GM13977 (cell line): ENCODE measurements at regions not wholly inside any gene's neighbourhood (a gene's known extent, or its start where the extent isn't known, plus 50 kb on each side); places are given as distances from the start of the nearest gene placed in this dataset.

ENCODE experiments used
- DNase-seq: peaks from one replicate; pipeline ENCODE4 v3.0.0; 2012; ENCODE audit warnings: low spot score
- CTCF ChIP-seq: IDR thresholded peaks from 2 replicates; pipeline ENCODE4 v1.5.1; 2012; ENCODE audit warnings: mild to moderate bottlenecking, control low read depth; ENCODE audit not compliant: insufficient read depth; ENCODE audit errors: extremely low read depth, missing control alignments
- in situ Hi-C: fragments of 300-500 bp; cut with MboI; formaldehyde crosslinking; loops from one replicate; pipeline ENCODE4 v1.12.0; 2022; ENCODE audit warnings: low sequenced_read_pairs, low pct_unique_long_range_greater_than_20kb, mixed read lengths, inconsistent platforms; ENCODE audit not compliant: unreplicated experiment

GRCh38 chrX:100512471-100512870 lies 72.3 kb upstream of the TNMD start:
- peak; percentile 52 for DNase-seq
- peak; percentile 67 for TF ChIP-seq CTCF
- in situ Hi-C loops = loop anchor here (25.0 kb wide), 1 partner anchor 250 kb away; no protein-coding TSS in a partner anchor

GRCh38 chrX:100494646-100495370 lies 84.7 kb upstream of the PCDH19 start:
- in situ Hi-C loops = no loop called here
- no peak for DNase-seq
- TF ChIP-seq CTCF = no peak

GRCh38 chrX:100491174-100491573 lies 81.1 kb upstream of the PCDH19 start:
- DNase-seq = no peak
- TF ChIP-seq CTCF = no peak
- in situ Hi-C loops = no loop called here

- TF ChIP-seq CTCF = no peak
- in situ Hi-C loops = no loop called here
- no peak for DNase-seq
Observed at GRCh38 chrX:100487795-100488194, 77.7 kb upstream of the PCDH19 start.

- TF ChIP-seq CTCF = no peak
- in situ Hi-C loops = no loop called here
- no peak for DNase-seq
Observed at GRCh38 chrX:100484971-100485370, 74.9 kb upstream of the PCDH19 start.

- TF ChIP-seq CTCF = no peak
- no peak for DNase-seq
- in situ Hi-C loops = no loop called here
Observed at GRCh38 chrX:100479329-100479728, 69.3 kb upstream of the PCDH19 start.
